ENCODE measurements at regions not wholly inside any gene's neighbourhood (a gene's known extent, or its start where the extent isn't known, plus 50 kb on each side); places are given as distances from the start of the nearest gene placed in this dataset.

DNA sequence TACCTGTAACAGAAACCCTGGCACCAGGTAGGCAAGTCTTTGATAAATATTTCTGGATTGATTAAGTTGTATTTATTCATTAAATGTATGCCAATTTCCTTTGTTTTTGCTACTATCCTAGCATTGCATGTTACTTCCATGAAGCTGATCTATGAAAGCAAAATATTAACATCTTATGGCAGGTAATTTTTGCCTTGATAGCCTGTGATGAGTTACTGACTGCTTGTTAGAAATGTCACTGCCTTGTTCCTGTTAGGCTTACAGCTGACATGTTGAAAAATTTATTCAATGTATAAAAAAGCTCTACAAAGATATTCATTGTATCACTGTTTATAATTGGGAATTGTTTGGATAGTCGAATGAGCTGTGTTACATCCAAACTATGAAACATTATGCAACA, 830.1 kb downstream of the TUSC7 start:
- Histone ChIP-seq H3K9me3 (no peaks in the 10 kb centered on the region), H3K4me1 (no peaks in the 10 kb centered on the region), H3K27me3 (no peaks in the 10 kb centered on the region), H3K27ac (no peak overlapping the region), H3K36me3 (no peaks in the 10 kb centered on the region), H3K4me3 (no peak overlapping the region)
- TF ChIP-seq, protein P1, sequence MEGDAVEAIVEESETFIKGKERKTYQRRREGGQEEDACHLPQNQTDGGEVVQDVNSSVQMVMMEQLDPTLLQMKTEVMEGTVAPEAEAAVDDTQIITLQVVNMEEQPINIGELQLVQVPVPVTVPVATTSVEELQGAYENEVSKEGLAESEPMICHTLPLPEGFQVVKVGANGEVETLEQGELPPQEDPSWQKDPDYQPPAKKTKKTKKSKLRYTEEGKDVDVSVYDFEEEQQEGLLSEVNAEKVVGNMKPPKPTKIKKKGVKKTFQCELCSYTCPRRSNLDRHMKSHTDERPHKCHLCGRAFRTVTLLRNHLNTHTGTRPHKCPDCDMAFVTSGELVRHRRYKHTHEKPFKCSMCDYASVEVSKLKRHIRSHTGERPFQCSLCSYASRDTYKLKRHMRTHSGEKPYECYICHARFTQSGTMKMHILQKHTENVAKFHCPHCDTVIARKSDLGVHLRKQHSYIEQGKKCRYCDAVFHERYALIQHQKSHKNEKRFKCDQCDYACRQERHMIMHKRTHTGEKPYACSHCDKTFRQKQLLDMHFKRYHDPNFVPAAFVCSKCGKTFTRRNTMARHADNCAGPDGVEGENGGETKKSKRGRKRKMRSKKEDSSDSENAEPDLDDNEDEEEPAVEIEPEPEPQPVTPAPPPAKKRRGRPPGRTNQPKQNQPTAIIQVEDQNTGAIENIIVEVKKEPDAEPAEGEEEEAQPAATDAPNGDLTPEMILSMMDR (IDR thresholded peaks at IDR 0.05), result no peak
- TF ChIP-seq POLR2A (IDR thresholded peaks at IDR 0.05), result no peak
- WGBS, 2 donors, result 48 to 68% methylated on average over 1 of the region's 1 CpG
- no peak for DNase-seq
- intact Hi-C loops (cut with DNase I), result no loop called here

DNA sequence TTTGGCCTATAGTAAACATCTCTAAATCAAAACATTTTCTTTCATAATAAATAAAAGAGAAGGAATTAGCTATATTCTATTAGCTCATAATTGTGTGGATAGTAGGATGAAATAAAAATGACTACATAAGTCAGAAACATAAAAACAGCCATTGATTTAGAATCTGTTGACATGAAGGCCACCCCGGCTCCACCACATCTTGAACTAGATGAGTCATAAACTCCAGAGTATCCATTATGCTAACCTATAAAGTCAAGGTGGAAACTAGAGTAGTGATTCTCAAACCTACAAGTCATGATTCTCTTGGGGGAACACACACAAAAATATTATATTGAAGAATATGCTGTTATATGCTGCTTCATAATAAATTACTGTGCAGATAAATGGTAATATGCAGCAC, 831.0 kb downstream of the TUSC7 start:
- WGBS, 2 donors, result 65 to 93% methylated on average over 1 of the region's 1 CpG
- no peak for TF ChIP-seq POLR2A (IDR thresholded peaks at IDR 0.05)
- TF ChIP-seq, protein P1 (IDR thresholded peaks at IDR 0.05), result no peak
- H3K27ac ChIP-seq, result no peak overlapping the region

DNA sequence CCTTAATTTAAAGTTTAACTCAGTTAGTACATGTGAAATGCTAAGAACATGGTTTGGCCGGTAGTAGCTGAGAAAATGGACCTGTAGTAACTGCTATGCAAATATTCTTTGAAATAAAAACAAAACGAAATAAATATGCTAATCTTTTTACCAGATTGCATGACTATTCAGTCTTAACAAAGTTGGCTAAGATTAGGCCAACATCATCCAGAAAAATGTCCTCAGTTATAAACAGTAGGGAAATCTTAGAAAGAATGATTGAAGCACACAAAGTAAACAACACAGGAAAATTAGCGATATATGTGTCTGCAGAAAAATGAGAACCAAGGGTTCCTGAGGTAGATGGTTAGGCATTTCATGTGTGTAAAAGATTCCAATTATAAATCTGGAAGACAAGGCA, 832.1 kb downstream of the TUSC7 start:
- DNase-seq, result no peak
- H3K9me3 ChIP-seq, result no peaks in the 10 kb centered on the region
- H3K4me3 ChIP-seq, result no peak overlapping the region
- no peaks in the 10 kb centered on the region for H3K4me1 ChIP-seq
- no peaks in the 10 kb centered on the region for H3K36me3 ChIP-seq
- WGBS, 2 donors, result 74 to 75% methylated on average over 3 of the region's 3 CpGs
- H3K27me3 ChIP-seq, result no peaks in the 10 kb centered on the region
- intact Hi-C loops (cut with DNase I), result no loop called here
- TF ChIP-seq, protein P1 (IDR thresholded peaks at IDR 0.05), result no peak
- no peak for TF ChIP-seq POLR2A (IDR thresholded peaks at IDR 0.05)
- H3K27ac ChIP-seq, result no peak overlapping the region

More for the DNA sequence above, 831.0 kb downstream of the TUSC7 start:
- Histone ChIP-seq H3K9me3 (no peaks in the 10 kb centered on the region), H3K4me1 (no peaks in the 10 kb centered on the region), H3K4me3 (no peak overlapping the region), H3K27me3 (no peaks in the 10 kb centered on the region), H3K36me3 (no peaks in the 10 kb centered on the region)
- DNase-seq, result no peak
- intact Hi-C loops (cut with DNase I), result no loop called here

DNA sequence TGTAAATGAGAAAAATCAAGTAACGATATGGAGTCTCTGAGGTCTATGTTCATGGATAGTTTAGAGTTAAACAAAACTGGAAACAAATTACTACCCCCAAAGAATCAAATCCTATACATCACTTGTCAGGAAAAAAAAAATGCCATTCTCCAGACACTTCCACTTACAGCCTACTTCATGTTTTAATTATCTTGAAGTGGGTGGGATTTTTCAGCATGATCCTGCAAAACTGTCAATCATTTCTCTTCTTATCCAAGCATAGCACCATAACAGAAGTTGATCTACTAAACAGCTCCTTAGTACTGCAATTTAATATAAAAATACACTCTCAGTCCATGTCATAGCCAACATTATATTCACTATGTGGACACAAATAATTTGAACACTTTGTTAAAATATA, 833.9 kb downstream of the TUSC7 start:
- Histone ChIP-seq H3K4me3 (no peak overlapping the region), H3K27ac (no peak overlapping the region), H3K9me3 (no peaks in the 10 kb centered on the region), H3K4me1 (no peaks in the 10 kb centered on the region), H3K27me3 (no peaks in the 10 kb centered on the region), H3K36me3 (no peaks in the 10 kb centered on the region)
- intact Hi-C loops (cut with DNase I), result no loop called here
- TF ChIP-seq POLR2A (IDR thresholded peaks at IDR 0.05), result no peak
- TF ChIP-seq, protein P1 (IDR thresholded peaks at IDR 0.05), result no peak
- DNase-seq, result no peak
- WGBS, 2 donors, result 90 to 92% methylated on average over 1 of the region's 1 CpG

DNA sequence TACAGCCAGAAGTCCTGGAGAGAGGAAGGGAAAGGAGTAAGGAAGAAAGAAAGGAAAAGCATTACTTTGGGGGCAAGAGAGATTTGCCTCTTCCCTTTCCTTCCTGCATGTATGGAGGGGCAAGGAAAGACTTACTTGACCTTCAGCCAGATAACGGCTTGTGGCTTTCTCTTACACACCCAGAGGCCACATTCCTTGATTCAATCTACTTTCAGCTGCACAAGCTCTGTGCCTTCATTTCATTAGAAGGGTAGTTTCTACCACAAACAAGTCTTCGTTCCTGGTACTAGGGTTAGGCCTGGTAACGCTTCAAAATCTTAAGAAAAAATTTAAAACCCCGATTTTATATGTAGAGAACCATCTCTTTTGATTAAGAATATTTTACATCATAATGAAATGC, 835.9 kb downstream of the TUSC7 start:
- H3K36me3 ChIP-seq, result no peaks in the 10 kb centered on the region
- TF ChIP-seq POLR2A (IDR thresholded peaks at IDR 0.05), result no peak
- TF ChIP-seq, protein P1 (IDR thresholded peaks at IDR 0.05), result no peak
- no peak for DNase-seq
- H3K9me3 ChIP-seq, result no peaks in the 10 kb centered on the region
- H3K27me3 ChIP-seq, result no peaks in the 10 kb centered on the region
- intact Hi-C loops (cut with DNase I), result no loop called here
- H3K4me1 ChIP-seq, result no peaks in the 10 kb centered on the region
- no peak overlapping the region for H3K4me3 ChIP-seq
- no peak overlapping the region for H3K27ac ChIP-seq
- WGBS, 2 donors, result 76 to 82% methylated on average over 4 of the region's 4 CpGs
